GM19372 (cell line): ENCODE measurements at regions not wholly inside any gene's neighbourhood (a gene's known extent, or its start where the extent isn't known, plus 50 kb on each side); places are given as distances from the start of the nearest gene placed in this dataset.

Source experiments
- ATAC-seq: cut with Tn5 transposase; IDR thresholded peaks from one replicate; pipeline ENCODE4 v1.9.1; 2021; ENCODE audit warnings: mild to moderate bottlenecking, low read depth, moderate library complexity; ENCODE audit not compliant: unreplicated experiment

DNA sequence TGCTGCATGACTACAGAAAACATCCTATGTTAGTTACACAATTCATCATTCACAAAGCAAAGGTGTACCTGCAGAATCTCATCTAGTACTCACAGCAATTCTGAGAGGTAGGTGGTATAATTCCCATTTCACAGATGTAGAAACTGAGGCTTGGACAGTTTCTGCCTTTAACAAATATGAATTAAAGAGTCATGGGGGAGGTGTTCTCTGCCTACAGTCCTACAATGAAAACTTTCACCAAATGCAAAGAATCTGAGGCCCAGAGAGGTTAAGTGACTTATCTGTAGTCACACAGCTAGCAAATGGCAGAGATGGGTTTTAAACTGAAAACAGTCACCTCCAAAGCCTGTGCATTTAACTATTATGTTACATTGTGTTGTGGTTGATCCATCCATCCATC lies 171.6 kb upstream of the WSCD2 start:
- no peak for ATAC-seq

DNA sequence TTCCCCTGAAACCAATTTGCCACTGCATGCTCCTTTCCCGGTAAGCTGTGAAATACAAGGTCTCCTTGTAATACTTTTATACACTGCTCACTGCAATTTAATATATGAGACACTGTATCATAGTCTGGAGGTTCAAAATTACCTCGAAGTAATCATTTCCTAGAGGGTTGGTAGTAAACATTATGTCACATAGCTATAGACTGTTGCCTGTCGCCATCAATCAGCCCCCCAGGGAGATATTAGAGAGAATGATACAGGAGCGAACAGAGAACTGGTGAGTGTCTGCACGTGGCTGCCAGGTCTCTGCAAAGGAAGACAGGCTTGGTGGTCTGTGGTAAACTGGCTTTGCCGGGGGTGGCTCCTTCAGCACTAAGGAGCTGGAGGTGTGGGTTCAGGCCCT lies 165.5 kb upstream of the WSCD2 start:
- no peak for ATAC-seq

DNA sequence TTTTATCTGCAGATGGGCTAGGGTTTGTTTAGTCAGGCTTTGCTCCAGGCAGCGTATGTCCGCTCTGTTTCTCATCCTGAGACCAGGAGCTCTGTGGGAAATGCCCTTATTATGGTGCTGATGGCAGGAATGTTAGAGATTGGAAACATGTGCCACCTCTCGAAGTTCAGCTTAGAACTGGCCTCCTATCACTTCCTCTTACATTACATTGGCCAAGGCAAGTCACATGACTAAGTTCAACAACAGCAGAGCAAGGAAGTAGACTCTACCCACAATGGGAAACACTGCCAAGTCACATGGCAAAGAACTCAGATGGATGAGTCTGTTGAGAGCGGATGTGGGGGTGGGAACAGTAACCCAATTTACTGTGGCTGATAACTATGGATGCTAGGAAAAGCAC lies 161.9 kb upstream of the WSCD2 start:
- ATAC-seq, result no peak

DNA sequence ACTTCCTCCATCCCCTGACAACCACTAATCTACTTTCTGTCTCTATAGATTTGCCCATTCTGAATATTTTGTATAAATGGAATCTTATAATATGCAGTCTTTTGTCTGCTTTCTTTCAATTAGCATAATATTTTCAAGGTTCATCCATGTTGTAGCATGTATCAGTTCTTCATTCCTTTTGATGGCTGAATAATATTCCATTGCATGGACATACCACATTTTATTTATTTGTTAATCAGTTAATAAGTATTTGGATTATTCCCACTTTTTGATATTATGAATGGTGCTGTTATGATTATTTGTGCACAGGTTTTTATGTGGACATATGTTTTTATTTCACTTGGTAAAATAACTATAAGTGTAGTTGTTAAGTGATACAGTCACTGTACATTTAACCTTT lies 155.1 kb upstream of the WSCD2 start:
- no peak for ATAC-seq

DNA sequence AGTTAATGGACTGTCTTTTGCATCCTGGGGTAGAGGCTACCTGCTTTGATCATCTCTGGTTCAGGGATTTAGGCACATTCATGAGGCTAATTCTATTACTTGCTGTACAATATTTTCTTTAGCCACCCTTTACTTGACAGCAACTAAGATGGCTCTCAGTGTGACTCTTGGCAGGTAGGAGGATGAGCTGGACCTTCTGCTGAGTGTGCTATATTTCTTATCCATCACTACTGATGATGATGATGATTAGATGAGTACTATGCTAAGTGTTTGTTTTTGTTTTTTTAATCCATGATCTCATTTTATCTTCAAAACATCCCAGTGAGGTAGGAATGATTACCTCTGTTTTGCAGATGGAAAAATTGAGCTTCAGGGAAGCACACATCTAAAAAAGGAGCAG lies 152.8 kb upstream of the WSCD2 start:
- no peak for ATAC-seq

DNA sequence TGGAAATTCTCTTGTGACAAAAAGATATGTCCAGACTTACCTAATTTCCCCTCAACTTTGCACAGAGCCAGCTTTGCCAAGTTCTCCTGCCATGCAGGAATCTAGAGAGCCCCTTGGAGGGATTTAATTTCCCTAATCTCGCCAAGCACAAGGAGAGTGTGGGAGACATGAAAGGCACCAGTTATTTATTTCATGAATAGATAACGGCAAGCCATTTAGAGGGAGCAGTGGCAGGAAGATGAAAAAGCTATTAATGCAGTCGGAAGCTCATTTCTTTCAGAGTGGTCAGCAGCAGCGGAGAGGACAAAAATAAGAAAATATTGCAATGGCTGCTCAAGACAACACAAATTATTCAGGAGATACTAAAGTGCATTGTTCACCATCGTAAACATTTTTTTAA lies 150.9 kb upstream of the WSCD2 start:
- ATAC-seq, result no peak

DNA sequence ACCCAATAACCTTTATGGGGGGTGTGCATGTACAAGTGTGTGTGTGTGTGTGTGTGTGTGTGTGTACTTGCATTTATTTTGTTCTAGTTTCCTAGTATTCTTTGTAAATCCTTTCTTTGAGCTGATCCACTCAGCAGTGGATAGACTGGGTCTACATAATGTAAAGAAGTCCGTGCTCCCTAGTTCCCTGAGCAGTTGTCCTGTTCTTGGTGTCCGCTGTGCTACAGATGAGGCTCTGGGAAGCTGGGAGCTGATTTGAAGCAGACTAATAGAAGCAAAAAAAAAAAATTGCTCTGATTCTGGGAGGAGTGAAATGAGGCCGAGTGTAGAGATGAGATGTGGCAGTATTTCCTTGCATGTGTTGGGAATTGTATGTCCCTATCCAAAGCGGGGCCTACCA lies 150.4 kb upstream of the WSCD2 start:
- no peak for ATAC-seq

DNA sequence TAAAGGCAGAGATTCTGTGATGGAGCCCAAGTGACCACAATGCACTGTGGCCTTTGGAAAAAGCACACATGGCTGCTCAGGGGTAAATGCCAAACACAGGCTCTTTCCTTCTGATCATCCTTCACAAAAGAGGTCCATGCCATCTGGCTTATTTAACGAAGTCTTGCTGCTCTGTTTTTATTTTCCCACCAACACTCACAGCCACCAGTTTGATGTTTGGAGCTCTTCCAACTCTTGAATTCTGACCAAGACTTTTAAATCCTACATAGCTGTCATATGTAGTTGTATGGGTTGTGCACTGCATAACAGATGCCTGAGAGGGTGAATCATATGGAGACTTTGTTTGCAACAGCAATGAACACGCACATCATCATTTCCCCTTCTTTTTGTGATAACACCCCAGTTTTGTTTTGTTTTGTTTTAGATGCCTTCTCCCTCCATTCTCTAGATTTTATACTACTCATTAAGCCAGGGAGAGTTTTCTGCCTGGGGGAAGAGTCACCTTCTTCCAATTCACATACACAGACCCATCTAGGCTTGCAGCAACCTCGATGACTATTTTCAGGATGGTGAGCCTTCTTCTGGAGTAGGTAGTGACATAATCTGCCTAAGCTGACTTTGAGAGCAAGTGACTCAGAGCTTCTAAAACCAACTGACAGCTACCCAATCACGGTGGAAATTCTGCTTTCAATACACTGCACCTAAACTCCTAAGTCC lies 145.2 kb upstream of the WSCD2 start:
- ATAC-seq, result no peak

DNA sequence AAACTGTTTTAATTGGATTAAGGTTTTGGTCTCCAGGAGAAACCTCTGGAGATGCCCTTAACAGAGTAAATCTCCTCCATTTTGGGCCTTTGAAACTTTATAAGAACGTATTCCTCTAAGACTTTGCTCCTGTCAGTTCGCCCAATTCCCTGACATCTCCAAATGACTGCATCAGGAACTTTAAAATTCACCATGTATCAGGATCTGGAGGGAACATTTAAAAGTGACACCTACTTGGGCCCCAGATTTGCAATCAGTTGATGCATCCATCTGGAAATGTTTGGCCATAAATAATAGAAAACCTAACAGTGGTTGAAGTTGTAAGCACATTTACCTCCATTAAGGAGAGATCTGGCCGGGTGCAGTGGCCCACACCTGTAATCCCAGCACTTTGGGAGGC lies 144.1 kb upstream of the WSCD2 start:
- no peak for ATAC-seq

DNA sequence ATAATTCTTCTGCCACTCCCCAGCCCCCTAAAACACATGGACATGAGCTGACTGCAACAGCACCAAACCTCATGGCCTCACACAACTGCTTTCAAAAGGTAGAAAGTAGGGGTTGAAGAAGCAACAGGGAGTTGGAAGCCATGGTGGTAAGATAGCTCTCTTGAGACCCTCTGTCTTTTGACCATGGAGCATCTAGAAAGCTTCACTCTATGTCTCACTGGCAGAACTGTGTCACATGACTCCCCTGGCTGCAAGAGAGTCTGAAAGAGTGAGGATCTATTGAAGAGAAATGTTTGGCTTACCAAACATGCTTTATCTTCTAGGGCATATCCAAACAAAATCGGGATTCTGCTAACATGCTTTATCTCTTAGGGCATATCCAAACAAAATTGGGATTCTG lies 142.9 kb upstream of the WSCD2 start:
- no peak for ATAC-seq

DNA sequence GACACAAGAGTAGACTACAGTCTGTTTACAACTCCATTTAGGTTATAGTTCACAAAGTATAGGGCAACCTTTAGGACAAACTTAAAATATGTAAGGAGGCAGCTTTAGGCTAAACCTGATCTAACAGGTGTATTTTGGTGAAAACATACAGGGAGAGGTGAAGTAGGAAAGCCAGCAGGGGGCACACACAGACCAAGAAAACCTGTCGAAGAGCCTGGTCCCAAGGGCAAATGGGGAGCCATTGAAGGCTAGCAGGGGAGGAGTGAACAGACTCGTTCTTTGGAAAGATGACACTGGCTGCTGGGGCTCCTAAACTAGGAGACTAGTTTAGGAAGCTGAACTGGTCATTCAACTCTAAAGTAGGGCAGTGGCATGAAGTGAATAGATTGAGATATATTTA lies 138.8 kb upstream of the WSCD2 start:
- no peak for ATAC-seq

DNA sequence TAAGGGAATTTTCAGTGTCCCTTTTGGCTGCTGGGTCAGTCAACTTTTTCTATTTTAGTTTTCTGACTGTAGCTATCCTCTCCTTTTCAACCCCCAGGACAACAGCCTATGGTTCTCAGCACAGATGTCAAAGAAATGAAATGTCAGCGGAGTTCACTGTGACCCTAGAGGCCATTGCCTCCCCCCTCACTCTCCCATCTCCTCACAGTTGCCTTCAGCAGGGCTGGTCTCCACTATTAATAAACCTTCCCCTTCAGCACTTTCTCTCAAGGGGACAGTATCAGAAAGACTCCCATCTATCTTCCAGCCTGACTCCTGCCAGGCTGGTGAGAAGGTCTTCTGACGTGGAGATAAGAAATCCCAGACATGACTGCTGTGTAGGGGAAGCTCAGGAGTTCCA lies 137.1 kb upstream of the WSCD2 start:
- no peak for ATAC-seq

DNA sequence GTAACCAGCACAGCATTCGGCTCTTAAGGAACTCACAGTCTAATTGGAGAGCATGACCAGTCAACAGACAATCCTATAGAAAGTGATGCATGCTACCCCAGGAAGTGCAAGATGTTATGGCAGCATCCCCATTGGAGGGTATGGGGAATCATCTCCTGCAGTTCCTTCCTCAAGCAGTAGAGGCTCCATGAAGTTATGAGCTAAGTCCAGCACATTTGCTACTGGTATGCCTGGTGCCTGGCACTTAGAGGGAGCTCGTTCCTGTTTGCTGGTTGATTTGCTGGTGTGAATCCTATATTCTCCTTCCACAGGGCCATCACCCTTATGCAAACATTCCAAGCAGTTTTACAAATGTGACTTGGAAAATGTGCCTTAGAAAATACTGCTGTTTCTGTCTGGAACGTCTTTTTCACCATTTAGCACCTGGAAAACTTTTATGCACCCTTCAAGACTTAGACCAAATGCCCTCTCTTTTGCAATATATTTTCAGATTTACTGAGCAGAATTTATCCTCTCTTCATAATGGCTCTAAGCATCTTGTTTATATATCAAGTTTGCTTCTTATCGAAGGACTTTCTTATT lies 136.1 kb upstream of the WSCD2 start:
- no peak for ATAC-seq

DNA sequence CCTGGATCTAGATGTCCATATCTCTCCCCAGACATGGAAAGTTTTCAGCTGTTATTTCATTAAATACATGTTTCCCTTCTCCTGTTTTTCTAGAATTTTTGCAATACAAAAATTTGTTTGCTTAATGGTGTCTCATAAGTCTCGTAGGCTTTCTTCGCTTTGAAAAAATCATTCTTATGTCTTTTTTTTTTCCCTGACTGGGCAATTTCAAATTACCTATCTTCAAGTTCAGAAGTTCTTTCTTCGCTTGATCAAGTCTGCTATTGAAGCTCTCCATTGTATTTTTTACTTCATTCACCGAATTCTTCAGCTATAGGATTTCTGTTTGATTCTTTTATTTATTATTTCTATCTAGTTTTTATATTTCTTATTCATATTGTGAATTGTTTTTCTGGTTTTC lies 130.2 kb upstream of the WSCD2 start:
- ATAC-seq, result no peak

DNA sequence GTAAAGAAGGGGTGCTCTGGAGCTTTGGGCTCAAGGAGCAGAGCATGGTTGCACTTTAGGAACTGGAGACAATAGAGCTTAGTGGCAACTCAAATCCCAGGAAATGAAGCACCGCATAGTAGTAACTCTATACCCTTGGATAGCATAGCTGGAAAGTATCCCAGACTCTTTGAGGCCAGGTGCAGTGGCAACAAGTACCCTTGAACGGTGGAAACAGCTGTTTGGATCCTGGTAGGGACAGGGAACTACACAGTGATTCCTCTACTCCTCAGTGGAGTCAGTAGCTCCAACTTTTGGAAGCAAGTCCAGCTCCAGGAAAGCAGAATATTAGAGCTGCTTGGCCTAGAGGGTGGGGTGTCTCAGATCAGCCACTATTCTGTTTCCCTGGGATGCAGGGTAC lies 129.0 kb upstream of the WSCD2 start:
- ATAC-seq, result no peak

DNA sequence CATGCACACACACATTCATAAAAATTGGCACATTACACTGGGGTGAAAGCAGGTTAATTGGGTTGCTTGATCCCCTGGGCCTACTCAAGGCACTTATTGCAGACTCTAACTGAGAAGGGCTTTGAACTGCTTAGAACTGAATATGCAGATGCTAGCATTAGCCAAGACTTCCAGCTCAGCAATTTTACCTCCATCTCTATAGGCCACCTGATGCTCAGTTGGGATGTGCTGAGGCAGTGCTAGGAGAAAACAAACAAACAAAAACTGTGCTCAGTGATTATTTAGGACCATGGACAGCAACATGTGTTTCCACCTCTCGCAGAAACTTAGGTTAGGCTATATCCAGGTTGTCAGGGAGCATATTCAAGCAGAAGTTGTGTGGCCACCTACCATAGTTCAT lies 124.8 kb upstream of the WSCD2 start:
- ATAC-seq, result no peak

DNA sequence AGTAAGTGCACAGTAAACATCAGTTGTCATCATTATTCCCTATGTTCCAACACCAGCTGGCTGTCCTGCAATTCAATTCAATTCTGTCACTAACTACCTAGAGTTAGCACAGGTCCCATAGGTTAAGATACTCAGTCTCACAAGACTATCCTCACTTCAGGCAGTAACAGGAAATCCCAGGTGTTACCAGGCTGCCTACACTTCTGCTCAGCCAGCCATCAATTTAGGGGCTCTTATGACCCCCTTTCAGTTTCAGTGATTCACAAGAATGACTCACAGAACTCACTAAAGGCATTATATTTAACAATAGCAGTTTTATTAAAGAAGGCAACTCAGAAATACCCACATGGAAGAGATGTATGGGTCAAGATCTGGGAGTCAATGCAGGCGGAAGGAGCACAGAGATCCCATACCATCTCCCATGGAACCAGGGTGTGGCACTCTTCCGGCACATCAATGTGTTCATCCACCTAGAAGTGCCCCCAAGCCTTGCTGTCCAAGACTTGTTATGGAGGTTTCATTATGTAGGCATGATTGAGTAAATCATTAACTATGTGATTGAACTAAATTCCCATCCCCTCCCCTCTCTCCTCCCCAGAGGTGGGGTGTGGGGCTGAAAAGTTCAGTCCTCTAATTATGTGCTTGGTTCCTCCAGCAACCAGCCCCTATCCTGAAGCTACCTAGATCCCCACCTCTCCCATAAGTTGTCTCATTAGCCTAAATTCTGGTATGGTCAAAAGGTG lies 120.8 kb upstream of the WSCD2 start:
- no peak for ATAC-seq

DNA sequence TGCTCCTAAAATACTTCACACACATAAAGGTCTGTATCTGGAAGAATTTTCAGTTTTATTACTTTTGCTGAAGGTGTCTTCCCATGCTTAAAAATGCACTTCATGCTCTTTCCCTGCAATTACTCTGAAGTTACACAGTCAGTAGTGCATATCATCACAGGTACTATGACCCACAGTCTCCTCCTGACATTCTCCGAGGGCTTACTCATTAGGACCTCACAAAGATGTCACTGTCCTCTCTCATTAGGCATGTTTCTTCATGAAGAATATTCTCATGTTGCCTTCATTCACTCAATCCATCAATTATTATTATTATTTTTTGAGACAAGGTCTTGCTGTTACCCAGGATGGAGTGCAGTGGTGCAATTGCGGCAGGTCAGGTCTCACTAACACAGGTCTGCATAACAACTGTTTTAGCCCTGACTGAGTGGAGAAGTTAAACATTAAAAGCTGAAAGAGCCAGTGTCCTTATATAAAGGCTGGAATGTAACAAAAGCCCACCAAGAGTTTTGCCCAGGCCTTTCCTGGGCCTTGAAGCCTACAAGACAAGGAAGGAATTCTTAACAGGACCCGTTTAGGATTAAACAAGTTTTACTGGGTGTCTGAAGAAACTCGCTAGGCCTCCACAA lies 119.5 kb upstream of the WSCD2 start:
- ATAC-seq, result no peak

DNA sequence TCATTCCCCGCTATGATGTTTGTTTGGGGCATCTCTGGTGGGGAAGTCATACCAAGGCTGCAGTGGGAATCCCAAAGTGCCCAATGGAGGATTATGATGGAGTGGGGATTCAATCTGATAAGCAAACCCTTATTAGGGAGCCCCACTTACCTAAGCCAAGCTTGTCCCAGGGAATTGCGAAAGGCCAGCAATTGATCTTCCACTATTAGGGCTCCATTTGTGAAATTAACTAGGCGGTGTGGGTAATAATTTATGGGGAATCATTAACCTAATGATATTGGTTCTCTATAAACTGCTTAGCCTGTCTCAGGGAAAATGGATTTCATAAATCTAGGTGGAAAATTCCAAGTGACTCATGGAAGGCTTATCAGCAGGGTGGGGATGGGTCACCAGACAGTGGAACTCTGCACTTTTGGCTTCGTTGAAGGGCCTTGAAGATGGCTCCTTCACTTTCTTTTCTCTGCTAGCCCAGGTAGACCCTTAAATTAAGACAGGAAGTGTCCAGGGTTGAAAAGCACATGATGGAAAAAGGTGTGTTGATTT lies 113.0 kb upstream of the WSCD2 start:
- no peak for ATAC-seq

DNA sequence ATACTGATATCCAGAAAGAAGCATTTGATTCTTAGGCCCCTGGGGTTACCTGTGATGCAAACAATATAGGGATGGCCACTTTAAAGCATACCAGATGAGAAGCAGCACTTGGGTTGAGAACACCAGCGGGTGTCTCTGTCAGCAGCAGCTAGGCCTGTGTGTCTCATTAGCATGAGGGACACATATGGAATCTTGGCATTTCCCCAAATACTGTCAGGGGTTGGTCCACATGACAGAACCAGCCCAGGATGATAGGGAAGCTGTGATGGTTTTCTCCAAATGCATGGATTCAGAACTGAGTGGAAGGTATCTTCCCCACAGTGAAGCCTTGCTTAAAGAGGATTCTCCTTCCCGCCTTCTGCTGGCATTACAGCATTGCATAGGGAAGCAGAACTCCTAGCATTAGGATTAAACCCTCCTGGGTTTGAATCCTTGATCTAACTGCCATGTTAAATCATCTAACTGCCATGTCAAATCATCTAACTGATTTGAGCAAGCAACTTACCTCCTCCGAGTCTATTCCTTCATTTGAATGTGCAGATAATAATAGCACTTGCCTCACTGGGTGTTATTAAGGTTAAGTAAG lies 111.5 kb upstream of the WSCD2 start:
- ATAC-seq, result no peak

DNA sequence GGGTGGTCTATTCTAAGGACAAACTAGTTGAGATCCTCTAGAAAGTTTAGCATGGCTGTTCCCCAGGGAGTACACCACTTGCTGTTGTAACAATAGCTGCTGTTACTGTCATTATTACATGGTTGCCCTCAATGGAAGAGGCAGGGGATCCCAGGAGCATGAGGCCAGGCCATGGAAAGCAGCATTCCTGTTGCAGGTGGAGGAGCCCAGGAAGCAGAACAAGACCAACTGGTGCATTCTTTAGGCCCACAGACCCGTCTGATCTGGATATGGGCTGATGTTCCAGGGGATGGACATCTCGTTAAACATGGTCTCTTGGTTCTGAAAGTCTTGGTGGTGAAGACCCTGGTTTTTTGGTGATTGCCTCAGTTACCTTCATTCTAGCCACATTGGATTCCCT lies 109.2 kb upstream of the WSCD2 start:
- no peak for ATAC-seq
